ENCODE measurements at regions not wholly inside any gene's neighbourhood (a gene's known extent, or its start where the extent isn't known, plus 50 kb on each side); places are given as distances from the start of the nearest gene placed in this dataset.

DNA sequence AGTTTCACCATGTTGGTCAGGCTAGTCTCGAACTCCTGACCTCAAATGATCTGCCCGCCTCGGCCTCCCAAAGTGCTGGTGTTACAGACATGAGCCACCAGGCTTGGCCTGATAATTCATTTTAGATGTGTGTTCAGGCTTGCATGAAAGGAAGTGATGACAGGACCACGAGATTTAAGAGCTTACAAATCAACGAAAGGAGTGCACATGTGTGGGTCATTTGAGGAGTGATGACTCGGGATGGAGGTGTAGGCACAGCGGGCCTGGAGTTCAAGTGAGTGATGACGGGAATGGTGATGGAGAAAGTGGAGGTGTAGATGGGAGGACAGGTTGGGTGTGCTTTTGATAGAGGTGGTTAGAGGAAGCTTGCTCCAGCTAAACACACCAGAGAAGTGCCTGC, 742.4 kb downstream of the GALR1 start:
- H3K4me1 ChIP-seq = no peaks in the 10 kb centered on the region
- WGBS, 5 donors = 75 to 93% (median 87%) methylated on average over 8 of the region's 8 CpGs

DNA sequence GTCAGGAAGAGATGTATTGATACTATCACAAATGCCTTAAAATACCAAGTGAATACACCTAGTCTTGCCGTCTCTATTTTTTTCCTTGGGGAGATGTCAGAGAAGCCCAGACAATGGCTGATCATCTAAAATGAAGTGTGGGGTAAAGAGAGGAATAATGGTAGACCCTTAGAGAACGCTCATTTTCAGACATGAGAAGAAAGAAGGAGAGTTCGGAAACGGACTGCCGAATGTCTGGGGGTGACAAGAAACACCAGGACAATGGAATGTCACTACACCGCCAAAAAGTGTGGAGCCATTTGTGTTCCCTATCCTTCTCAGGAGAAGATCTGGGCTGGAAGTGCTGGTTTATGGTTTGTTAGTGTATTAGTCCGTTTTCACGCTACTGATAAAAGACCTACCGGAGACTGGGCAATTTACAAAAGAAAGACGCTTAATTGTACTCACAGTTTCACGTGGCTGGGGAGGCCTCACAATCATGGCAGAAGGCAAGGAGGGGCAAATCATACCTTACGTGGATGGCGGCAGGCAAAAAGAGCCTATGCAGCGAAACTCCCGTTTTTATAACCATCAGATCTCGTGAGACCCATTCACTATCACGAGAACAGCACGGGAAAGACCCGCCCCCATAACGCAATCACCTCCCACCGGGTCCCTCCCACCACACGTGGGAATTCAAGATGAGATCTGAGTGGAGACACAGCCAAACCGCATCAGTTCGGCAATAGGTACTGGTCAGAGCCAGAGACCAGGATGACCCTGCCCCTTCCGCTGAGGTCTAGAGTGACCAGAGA, 743.7 kb downstream of the GALR1 start:
- Histone ChIP-seq H3K9me3 (peaks cover 0 to 9% (median 0%) of the 10 kb centered on the region in 4 donors), H3K4me1 (no peaks in the 10 kb centered on the region), H3K4me3 (no peak overlapping the region), H3K27me3 (no peaks in the 10 kb centered on the region), H3K27ac (no peak overlapping the region), H3K36me3 (no peaks in the 10 kb centered on the region)
- DNase-seq = no peak
- intact Hi-C loops (cut with DNase I; ENCODE audit: low total_unique reads) = no loop called here
- TF ChIP-seq POLR2AphosphoS5 (IDR thresholded peaks at IDR 0.05) = no peak
- TF ChIP-seq POLR2A (IDR thresholded peaks at IDR 0.05) = no peak
- TF ChIP-seq, protein P1, sequence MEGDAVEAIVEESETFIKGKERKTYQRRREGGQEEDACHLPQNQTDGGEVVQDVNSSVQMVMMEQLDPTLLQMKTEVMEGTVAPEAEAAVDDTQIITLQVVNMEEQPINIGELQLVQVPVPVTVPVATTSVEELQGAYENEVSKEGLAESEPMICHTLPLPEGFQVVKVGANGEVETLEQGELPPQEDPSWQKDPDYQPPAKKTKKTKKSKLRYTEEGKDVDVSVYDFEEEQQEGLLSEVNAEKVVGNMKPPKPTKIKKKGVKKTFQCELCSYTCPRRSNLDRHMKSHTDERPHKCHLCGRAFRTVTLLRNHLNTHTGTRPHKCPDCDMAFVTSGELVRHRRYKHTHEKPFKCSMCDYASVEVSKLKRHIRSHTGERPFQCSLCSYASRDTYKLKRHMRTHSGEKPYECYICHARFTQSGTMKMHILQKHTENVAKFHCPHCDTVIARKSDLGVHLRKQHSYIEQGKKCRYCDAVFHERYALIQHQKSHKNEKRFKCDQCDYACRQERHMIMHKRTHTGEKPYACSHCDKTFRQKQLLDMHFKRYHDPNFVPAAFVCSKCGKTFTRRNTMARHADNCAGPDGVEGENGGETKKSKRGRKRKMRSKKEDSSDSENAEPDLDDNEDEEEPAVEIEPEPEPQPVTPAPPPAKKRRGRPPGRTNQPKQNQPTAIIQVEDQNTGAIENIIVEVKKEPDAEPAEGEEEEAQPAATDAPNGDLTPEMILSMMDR (IDR thresholded peaks at IDR 0.05) = no peak
- TF ChIP-seq EP300 (IDR thresholded peaks at IDR 0.05) = no peak
- WGBS, 5 donors = 87 to 91% (median 89%) methylated on average over 24 to 25 of the region's 25 CpGs

More for the DNA sequence above, 742.4 kb downstream of the GALR1 start:
- no peaks in the 10 kb centered on the region for H3K36me3 ChIP-seq
- no peaks in the 10 kb centered on the region for H3K27me3 ChIP-seq
- intact Hi-C loops (cut with DNase I; ENCODE audit: low total_unique reads) = no loop called here
- TF ChIP-seq, protein P1 (IDR thresholded peaks at IDR 0.05) = no peak
- TF ChIP-seq EP300 (IDR thresholded peaks at IDR 0.05) (no peak), POLR2AphosphoS5 (IDR thresholded peaks at IDR 0.05) (no peak), POLR2A (IDR thresholded peaks at IDR 0.05) (no peak)
- DNase-seq = no peak
- H3K27ac ChIP-seq = no peak overlapping the region
- H3K4me3 ChIP-seq = no peak overlapping the region
- H3K9me3 ChIP-seq = peaks cover 0 to 9% (median 0%) of the 10 kb centered on the region in 4 donors

DNA sequence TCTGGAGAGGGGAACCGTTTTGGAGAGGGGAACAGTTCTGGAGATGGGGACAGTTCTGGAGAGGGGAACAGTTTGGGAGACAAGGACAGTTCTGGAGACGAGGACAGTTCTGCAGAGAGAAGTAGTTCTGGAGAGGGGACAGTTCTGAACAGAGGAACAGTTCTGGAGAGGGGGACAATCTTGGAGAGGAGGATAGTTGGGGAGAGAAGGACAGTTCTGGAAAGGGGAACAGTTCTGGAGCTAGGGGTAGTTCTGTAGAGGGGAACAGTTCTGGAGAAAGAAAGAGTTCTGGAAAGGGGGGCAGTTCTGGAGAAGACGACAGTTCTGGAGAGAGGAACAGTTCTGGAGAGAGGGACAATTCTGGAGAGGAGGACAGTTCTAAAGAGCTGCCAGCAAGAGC, 745.9 kb downstream of the GALR1 start:
- Histone ChIP-seq H3K4me1 (no peaks in the 10 kb centered on the region), H3K4me3 (no peak overlapping the region), H3K36me3 (no peaks in the 10 kb centered on the region), H3K9me3 (peaks cover 0 to 15% (median 3%) of the 10 kb centered on the region in 4 donors), H3K27ac (no peak overlapping the region), H3K27me3 (no peaks in the 10 kb centered on the region)
- 59 to 74% (median 70%) methylated on average over 3 of the region's 3 CpGs for WGBS, 5 donors
- intact Hi-C loops (cut with DNase I; ENCODE audit: low total_unique reads) = no loop called here
- DNase-seq = no peak
- TF ChIP-seq EP300 (IDR thresholded peaks at IDR 0.05) (no peak), POLR2A (IDR thresholded peaks at IDR 0.05) (no peak), POLR2AphosphoS5 (IDR thresholded peaks at IDR 0.05) (no peak)
- TF ChIP-seq, protein P1 (IDR thresholded peaks at IDR 0.05) = no peak

DNA sequence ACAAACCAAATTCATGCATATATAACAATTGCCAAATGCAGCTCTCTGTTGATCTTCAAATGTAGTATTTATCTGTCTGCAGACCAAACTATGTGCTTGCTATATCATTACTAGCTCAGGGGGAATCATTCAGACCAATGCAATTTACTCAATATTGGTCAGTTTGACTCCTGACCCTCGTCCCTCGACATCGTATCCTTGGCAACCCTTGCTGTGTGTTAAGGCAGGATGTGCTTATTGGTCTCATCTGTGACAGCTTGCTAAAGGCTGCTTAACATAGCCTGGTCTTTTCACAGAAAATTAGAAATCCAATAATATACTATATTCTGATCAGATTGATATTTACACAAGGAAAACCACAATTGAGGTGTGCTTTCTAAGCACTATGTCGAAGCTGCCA, 747.1 kb downstream of the GALR1 start:
- 60 to 75% (median 71%) methylated on average over 4 of the region's 4 CpGs for WGBS, 5 donors
- no peak overlapping the region for H3K4me3 ChIP-seq
- H3K9me3 ChIP-seq = peaks cover 0 to 23% (median 9%) of the 10 kb centered on the region in 4 donors
- no peaks in the 10 kb centered on the region for H3K27me3 ChIP-seq
- TF ChIP-seq POLR2A (IDR thresholded peaks at IDR 0.05) (no peak), EP300 (IDR thresholded peaks at IDR 0.05) (no peak), POLR2AphosphoS5 (IDR thresholded peaks at IDR 0.05) (no peak)
- TF ChIP-seq, protein P1 (IDR thresholded peaks at IDR 0.05) = no peak
- no peak for DNase-seq
- H3K36me3 ChIP-seq = no peaks in the 10 kb centered on the region
- H3K27ac ChIP-seq = no peak overlapping the region
- intact Hi-C loops (cut with DNase I; ENCODE audit: low total_unique reads) = no loop called here
- no peaks in the 10 kb centered on the region for H3K4me1 ChIP-seq
